Gastroesophageal sphincter (tissue), 4 donors: ENCODE measurements at regions not wholly inside any gene's neighbourhood (a gene's known extent, or its start where the extent isn't known, plus 50 kb on each side); places are given as distances from the start of the nearest gene placed in this dataset.

Experiments used
- ATAC-seq: fragments of 150-250 bp; one replicate; pipeline ENCODE4 v1.9.1; 2016; ENCODE audit warnings: mild to moderate bottlenecking, moderate library complexity
- H3K27ac ChIP-seq, 4 donors: fragments of 200-600 bp; sonication (generic) in 3 of 4; 1 replicate in 3 of 4; 2 replicates in 1 of 4; pipeline ENCODE4 v1.5.1; 2016 to 2019
- H3K27me3 ChIP-seq: fragments of 200-600 bp; sonication (generic); one replicate; pipeline ENCODE4 v1.5.1; 2019
- H3K36me3 ChIP-seq, 2 donors: fragments of 200-600 bp; sonication (generic); one replicate each; pipeline ENCODE4 v1.5.1; 2019; ENCODE audit warnings: control low read depth in 1 of 2
- H3K4me1 ChIP-seq, 3 donors: fragments of 200-600 bp; sonication (generic); 1 replicate in 2 of 3; 2 replicates in 1 of 3; pipeline ENCODE4 v1.5.1; 2016 to 2019; ENCODE audit warnings: control low read depth in 2 of 3
- H3K4me3 ChIP-seq, 2 donors: fragments of 200-600 bp; sonication (generic); one replicate each; pipeline ENCODE4 v1.5.1; 2019; ENCODE audit warnings: mild to moderate bottlenecking in 1 of 2, moderate library complexity in 1 of 2
- H3K9me3 ChIP-seq, 3 donors: fragments of 200-600 bp; sonication (generic); one replicate each; pipeline ENCODE4 v1.5.1; 2017 to 2019; ENCODE audit warnings: control low read depth in 2 of 3
- EP300 ChIP-seq: sonication (generic); formaldehyde crosslinking; IDR thresholded peaks from one replicate; pipeline ENCODE4 v1.6.1; 2017; ENCODE audit warnings: antibody characterized with exemption, mild to moderate bottlenecking
- POLR2A ChIP-seq, 2 donors: fragments of 450-650 bp; IDR thresholded peaks; one replicate each; pipeline ENCODE4 v1.6.1; 2017; ENCODE audit warnings: antibody characterized with exemption in 2 of 2, mild to moderate bottlenecking in 2 of 2, moderate library complexity in 1 of 2
- POLR2AphosphoS5 ChIP-seq: sonication (generic); formaldehyde crosslinking; IDR thresholded peaks from one replicate; pipeline ENCODE4 v1.6.1; 2017; ENCODE audit warnings: antibody characterized with exemption
- WGBS, 2 donors: methylation state at CpG; one replicate each; pipeline ENCODE4 v1.1.5; 2018; ENCODE audit warnings: low coverage in 1 of 2; 5-methylcytosine and 5-hydroxymethylcytosine counted together
- TF ChIP-seq, protein P1 (sequence below), 4 experiments: fragments of 200-600 bp in 2 of 4; fragments of 450-650 bp in 2 of 4; sonication (generic) in 1 of 4; IDR thresholded peaks; one replicate each; pipeline ENCODE4 v1.5.1; 2017 to 2019; ENCODE audit warnings: antibody characterized with exemption in 4 of 4, mild to moderate bottlenecking in 2 of 4, moderate library complexity in 2 of 4

DNA sequence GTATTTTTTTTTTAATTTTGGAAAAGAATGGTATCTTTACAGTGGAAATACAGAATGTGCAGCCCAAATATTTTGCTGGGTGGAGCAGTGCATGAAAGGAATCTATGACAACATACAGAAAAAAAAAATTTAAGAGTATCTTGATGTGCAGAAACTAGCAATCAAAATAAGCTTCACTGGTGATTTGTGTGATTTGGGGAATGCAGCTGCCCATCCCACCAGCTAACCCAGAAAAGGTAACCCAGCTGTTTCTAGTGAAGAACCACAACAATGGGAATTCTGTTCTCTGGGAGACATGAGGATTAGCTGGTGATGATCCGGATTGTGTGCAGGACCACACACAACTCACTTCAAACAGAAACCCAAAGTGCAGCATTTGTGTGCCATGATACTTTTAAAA, 375.5 kb downstream of the SEMA3D start:
- H3K27ac ChIP-seq = no peak overlapping the region
- 32 to 50% methylated on average over 1 of the region's 1 CpG for WGBS, 2 donors
- H3K9me3 ChIP-seq = no peaks in the 10 kb centered on the region
- H3K36me3 ChIP-seq = no peaks in the 10 kb centered on the region
- H3K4me3 ChIP-seq = no peak overlapping the region
- no peak for TF ChIP-seq POLR2A (IDR thresholded peaks at IDR 0.05)
- TF ChIP-seq POLR2AphosphoS5 = no peak
- TF ChIP-seq, protein P1, sequence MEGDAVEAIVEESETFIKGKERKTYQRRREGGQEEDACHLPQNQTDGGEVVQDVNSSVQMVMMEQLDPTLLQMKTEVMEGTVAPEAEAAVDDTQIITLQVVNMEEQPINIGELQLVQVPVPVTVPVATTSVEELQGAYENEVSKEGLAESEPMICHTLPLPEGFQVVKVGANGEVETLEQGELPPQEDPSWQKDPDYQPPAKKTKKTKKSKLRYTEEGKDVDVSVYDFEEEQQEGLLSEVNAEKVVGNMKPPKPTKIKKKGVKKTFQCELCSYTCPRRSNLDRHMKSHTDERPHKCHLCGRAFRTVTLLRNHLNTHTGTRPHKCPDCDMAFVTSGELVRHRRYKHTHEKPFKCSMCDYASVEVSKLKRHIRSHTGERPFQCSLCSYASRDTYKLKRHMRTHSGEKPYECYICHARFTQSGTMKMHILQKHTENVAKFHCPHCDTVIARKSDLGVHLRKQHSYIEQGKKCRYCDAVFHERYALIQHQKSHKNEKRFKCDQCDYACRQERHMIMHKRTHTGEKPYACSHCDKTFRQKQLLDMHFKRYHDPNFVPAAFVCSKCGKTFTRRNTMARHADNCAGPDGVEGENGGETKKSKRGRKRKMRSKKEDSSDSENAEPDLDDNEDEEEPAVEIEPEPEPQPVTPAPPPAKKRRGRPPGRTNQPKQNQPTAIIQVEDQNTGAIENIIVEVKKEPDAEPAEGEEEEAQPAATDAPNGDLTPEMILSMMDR (IDR thresholded peaks at IDR 0.05) = no peak
- TF ChIP-seq EP300 = no peak
- no peak for ATAC-seq
- no peaks in the 10 kb centered on the region for H3K27me3 ChIP-seq
- H3K4me1 ChIP-seq = peaks cover 0 to 15% (median 6%) of the 10 kb centered on the region in 3 donors

DNA sequence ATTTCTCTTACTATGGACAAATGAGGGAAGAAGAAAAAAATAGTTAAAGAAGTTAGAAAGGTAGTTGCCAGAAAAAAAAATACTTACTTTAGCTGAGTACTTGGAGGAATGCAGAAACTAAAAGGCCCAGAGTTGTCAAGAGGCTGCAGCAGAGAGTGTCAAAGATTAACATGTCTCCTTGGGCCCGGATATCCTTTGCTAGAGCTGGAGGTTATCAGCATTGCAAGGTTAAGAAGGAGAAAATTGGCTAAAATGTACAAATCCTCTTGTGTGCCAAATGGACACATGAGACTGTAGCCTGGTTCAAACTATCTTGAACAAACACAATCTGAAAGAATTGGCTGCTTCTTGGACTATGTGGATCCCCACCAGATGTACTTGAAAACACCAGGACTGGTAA, 377.0 kb downstream of the SEMA3D start:
- Histone ChIP-seq H3K36me3 (no peaks in the 10 kb centered on the region), H3K4me3 (no peak overlapping the region), H3K27ac (no peak overlapping the region), H3K4me1 (peaks cover 0 to 15% (median 6%) of the 10 kb centered on the region in 3 donors), H3K9me3 (no peaks in the 10 kb centered on the region), H3K27me3 (no peaks in the 10 kb centered on the region)
- TF ChIP-seq EP300 (no peak), POLR2AphosphoS5 (no peak), POLR2A (IDR thresholded peaks at IDR 0.05) (no peak)
- TF ChIP-seq, protein P1 (IDR thresholded peaks at IDR 0.05) = no peak
- WGBS, 2 donors = 16 to 100% methylated on average over 1 of the region's 1 CpG
- ATAC-seq = no peak

DNA sequence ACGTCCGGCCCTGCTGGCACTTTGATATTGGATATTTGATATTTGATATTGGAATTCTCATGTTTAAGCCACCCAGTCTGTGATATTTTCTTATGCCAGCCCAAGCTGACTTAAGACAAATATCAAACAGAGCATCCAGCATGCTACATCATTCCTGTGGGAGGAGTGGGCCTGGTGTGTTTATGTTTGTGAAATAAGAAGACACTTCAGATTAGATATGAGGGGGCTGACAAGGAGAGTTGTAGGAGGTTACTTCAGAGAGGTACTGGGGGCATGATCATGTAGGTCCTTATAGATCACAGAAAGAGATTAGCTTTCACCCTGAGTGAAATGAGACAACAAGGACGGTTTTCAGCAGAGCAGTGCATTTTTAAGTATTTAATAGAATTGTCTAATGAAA, 382.9 kb downstream of the SEMA3D start:
- WGBS, 2 donors = 82 to 97% methylated on average over 1 to 3 of the region's 3 CpGs
- no peak for TF ChIP-seq POLR2A (IDR thresholded peaks at IDR 0.05)
- TF ChIP-seq POLR2AphosphoS5 = no peak
- TF ChIP-seq EP300 = no peak
- TF ChIP-seq, protein P1 (IDR thresholded peaks at IDR 0.05) = no peak
- ATAC-seq = no peak

DNA sequence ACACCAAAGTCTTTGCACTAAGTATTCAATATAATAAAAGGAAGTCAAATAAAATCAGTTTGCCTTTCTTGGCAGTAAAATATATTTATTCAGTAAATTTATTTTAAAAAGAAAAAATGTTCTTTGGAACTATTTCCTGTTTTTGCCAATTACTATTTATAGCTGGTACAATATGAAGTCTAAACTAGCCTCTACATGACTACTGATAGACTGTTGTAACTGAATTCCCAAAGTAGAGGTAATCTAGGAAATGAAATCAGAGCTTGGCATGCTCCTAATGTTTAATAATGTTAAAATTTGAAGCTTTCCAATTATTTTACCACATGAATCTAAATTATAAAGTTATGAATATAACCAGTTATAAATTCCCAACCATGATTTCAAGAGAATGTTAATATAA, 385.5 kb downstream of the SEMA3D start:
- TF ChIP-seq POLR2AphosphoS5 = no peak
- TF ChIP-seq, protein P1 (IDR thresholded peaks at IDR 0.05) = no peak
- TF ChIP-seq EP300 = no peak
- TF ChIP-seq POLR2A (IDR thresholded peaks at IDR 0.05) = no peak
- ATAC-seq = no peak
- Histone ChIP-seq H3K4me1 (peaks cover 0 to 9% (median 0%) of the 10 kb centered on the region in 3 donors), H3K36me3 (no peaks in the 10 kb centered on the region), H3K27ac (no peak overlapping the region), H3K9me3 (peaks cover 0 to 4% (median 0%) of the 10 kb centered on the region in 3 donors), H3K27me3 (no peaks in the 10 kb centered on the region), H3K4me3 (no peak overlapping the region)

More for the DNA sequence above, 382.9 kb downstream of the SEMA3D start:
- Histone ChIP-seq H3K27me3 (no peaks in the 10 kb centered on the region), H3K4me3 (no peak overlapping the region), H3K27ac (no peak overlapping the region), H3K4me1 (peaks cover 0 to 9% (median 0%) of the 10 kb centered on the region in 3 donors), H3K9me3 (no peaks in the 10 kb centered on the region), H3K36me3 (no peaks in the 10 kb centered on the region)

DNA sequence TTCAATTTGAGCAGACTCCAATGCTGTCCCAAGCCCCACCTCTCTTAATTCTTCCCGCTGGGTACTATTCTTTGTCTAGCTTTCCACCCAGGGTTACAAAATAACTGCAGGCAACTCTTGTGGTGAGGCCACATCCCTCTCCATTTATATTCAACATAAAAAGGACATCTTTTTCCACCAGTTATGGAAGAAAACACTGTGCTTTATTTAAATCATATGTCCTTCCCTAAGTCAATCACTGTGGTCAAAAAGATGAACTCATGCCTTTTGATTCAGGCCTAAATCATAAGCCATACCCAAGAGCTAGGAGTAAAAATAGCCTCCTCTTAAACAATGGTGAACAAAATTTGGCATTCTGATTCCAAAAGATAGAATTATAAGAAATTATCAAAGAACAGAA, 386.0 kb downstream of the SEMA3D start:
- Histone ChIP-seq H3K4me1 (peaks cover 0 to 9% (median 0%) of the 10 kb centered on the region in 3 donors), H3K9me3 (peaks cover 0 to 10% (median 0%) of the 10 kb centered on the region in 3 donors), H3K27me3 (no peaks in the 10 kb centered on the region), H3K4me3 (no peak overlapping the region), H3K27ac (peak overlapping the region in 1 of 4 donors; percentile 6), H3K36me3 (no peaks in the 10 kb centered on the region)
- WGBS, 2 donors = 83 to 86% methylated on average over 1 of the region's 1 CpG
- ATAC-seq = no peak
- TF ChIP-seq POLR2AphosphoS5 (no peak), POLR2A (IDR thresholded peaks at IDR 0.05) (no peak), EP300 (no peak)
- TF ChIP-seq, protein P1 (IDR thresholded peaks at IDR 0.05) = no peak
